ENCODE measurements at regions not wholly inside any gene's neighbourhood (a gene's known extent, or its start where the extent isn't known, plus 50 kb on each side); places are given as distances from the start of the nearest gene placed in this dataset.

DNA sequence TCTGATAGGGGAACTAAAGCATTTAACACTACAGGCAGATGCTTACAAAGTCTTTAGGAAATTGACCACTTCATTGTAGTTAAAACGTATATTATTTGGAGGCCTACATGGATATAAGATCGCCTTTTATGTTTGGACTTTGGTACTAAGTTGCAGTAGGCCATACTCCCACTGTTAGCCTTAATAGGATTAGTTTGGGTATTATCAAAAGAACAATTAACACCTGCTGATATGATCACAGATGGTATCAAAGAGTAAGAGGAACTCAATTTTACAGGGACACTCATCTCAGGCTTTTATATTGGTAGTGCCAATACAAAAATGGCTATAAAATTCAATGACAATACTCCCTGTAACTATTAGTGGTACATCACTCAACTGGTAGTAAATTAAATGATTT lies 1183.0 kb downstream of the MAT2B start:
- Histone ChIP-seq H3K9me3 (ENCODE audit: low read length) (no peaks in the 10 kb centered on the region), H3K27ac (ENCODE audit: low read depth, low read length, poor library complexity, severe bottlenecking) (no peak overlapping the region), H2AFZ (ENCODE audit: low read length) (no peak overlapping the region), H3F3A (ENCODE audit: insufficient read depth, low read length) (no peaks in the 10 kb centered on the region), H3K79me2 (ENCODE audit: insufficient read depth, low read length) (no peaks in the 10 kb centered on the region), H3K9ac (ENCODE audit: low read length) (no peak overlapping the region), H3K4me2 (ENCODE audit: low read length) (no peak overlapping the region), H3K27me3 (ENCODE audit: insufficient read depth, low read length) (no peaks in the 10 kb centered on the region), H4K20me1 (ENCODE audit: insufficient read depth, low read length) (no peaks in the 10 kb centered on the region), H3K4me1 (ENCODE audit: insufficient read depth, low read length, severe bottlenecking) (no peaks in the 10 kb centered on the region), H3K4me3 (ENCODE audit: low read depth, low read length, poor library complexity, severe bottlenecking) (no peak overlapping the region), H3K36me3 (ENCODE audit: insufficient read depth, low read length) (no peaks in the 10 kb centered on the region), H3K9me2 (ENCODE audit: low read depth, low read length) (no peaks in the 10 kb centered on the region)
- TF ChIP-seq, protein P1, sequence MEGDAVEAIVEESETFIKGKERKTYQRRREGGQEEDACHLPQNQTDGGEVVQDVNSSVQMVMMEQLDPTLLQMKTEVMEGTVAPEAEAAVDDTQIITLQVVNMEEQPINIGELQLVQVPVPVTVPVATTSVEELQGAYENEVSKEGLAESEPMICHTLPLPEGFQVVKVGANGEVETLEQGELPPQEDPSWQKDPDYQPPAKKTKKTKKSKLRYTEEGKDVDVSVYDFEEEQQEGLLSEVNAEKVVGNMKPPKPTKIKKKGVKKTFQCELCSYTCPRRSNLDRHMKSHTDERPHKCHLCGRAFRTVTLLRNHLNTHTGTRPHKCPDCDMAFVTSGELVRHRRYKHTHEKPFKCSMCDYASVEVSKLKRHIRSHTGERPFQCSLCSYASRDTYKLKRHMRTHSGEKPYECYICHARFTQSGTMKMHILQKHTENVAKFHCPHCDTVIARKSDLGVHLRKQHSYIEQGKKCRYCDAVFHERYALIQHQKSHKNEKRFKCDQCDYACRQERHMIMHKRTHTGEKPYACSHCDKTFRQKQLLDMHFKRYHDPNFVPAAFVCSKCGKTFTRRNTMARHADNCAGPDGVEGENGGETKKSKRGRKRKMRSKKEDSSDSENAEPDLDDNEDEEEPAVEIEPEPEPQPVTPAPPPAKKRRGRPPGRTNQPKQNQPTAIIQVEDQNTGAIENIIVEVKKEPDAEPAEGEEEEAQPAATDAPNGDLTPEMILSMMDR (IDR thresholded peaks at IDR 0.05; ENCODE audit: low read length): no peak
- no peak for TF ChIP-seq EZH2 (IDR thresholded peaks at IDR 0.05; ENCODE audit: borderline replicate concordance, low read length)

DNA sequence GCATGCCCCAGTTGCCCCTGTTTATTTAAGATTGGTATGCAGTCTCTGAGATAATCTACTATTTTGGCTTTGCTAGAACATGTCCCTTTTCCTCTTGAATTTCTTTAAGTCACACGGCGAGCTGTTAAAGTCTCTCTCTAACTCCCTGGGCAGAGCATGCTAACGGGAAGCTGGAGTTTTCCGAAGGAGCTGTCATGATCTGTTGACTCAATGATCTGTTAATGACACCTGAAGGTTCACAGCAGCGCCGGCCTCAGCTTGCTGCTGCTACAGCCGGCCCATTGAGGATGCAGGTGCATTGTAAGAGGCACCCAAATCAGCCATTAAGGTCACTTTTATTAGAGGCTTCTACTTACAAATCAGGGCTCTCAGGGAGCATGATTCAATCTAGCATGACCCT lies 1203.4 kb downstream of the MAT2B start:
- H3K9ac ChIP-seq (ENCODE audit: low read length): no peak overlapping the region
- no peaks in the 10 kb centered on the region for H3K4me1 ChIP-seq (ENCODE audit: insufficient read depth, low read length, severe bottlenecking)
- no peak overlapping the region for H2AFZ ChIP-seq (ENCODE audit: low read length)
- TF ChIP-seq EZH2 (IDR thresholded peaks at IDR 0.05; ENCODE audit: borderline replicate concordance, low read length): no peak
- TF ChIP-seq, protein P1 (IDR thresholded peaks at IDR 0.05; ENCODE audit: low read length): no peak
- H4K20me1 ChIP-seq (ENCODE audit: insufficient read depth, low read length): no peaks in the 10 kb centered on the region
- H3K27ac ChIP-seq (ENCODE audit: low read depth, low read length, poor library complexity, severe bottlenecking): no peak overlapping the region
- no peaks in the 10 kb centered on the region for H3F3A ChIP-seq (ENCODE audit: insufficient read depth, low read length)
- no peaks in the 10 kb centered on the region for H3K36me3 ChIP-seq (ENCODE audit: insufficient read depth, low read length)
- no peaks in the 10 kb centered on the region for H3K9me2 ChIP-seq (ENCODE audit: low read depth, low read length)
- H3K79me2 ChIP-seq (ENCODE audit: insufficient read depth, low read length): no peaks in the 10 kb centered on the region
- no peak overlapping the region for H3K4me2 ChIP-seq (ENCODE audit: low read length)
- no peaks in the 10 kb centered on the region for H3K9me3 ChIP-seq (ENCODE audit: low read length)
- no peaks in the 10 kb centered on the region for H3K27me3 ChIP-seq (ENCODE audit: insufficient read depth, low read length)
- H3K4me3 ChIP-seq (ENCODE audit: low read depth, low read length, poor library complexity, severe bottlenecking): no peak overlapping the region

DNA sequence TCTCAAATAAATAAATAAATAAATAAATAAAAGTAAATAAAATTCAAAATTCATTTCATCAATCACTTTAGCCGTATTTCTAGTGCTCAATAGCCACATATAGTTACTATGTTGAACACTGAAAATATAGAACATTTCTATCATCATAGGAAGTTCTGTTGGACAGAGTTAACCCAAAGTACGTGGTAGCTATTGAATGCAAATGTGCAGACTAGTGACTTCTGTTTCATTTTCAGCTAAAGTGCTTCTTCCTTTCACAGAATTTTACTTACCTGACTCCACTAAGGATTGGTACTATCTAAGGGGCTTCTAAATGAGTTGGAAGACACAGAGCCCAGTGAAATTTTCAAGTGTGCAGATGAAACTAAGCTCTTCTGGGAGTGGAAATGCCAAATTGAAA lies 1208.3 kb downstream of the MAT2B start:
- TF ChIP-seq EZH2 (IDR thresholded peaks at IDR 0.05; ENCODE audit: borderline replicate concordance, low read length): no peak
- TF ChIP-seq, protein P1 (IDR thresholded peaks at IDR 0.05; ENCODE audit: low read length): no peak
- Histone ChIP-seq H3K27me3 (ENCODE audit: insufficient read depth, low read length) (no peaks in the 10 kb centered on the region), H3K9ac (ENCODE audit: low read length) (no peak overlapping the region), H2AFZ (ENCODE audit: low read length) (no peak overlapping the region), H3K79me2 (ENCODE audit: insufficient read depth, low read length) (no peaks in the 10 kb centered on the region), H3K4me3 (ENCODE audit: low read depth, low read length, poor library complexity, severe bottlenecking) (no peak overlapping the region), H3F3A (ENCODE audit: insufficient read depth, low read length) (no peaks in the 10 kb centered on the region), H3K9me2 (ENCODE audit: low read depth, low read length) (no peaks in the 10 kb centered on the region), H3K4me2 (ENCODE audit: low read length) (no peak overlapping the region), H3K27ac (ENCODE audit: low read depth, low read length, poor library complexity, severe bottlenecking) (no peak overlapping the region), H3K36me3 (ENCODE audit: insufficient read depth, low read length) (no peaks in the 10 kb centered on the region), H4K20me1 (ENCODE audit: insufficient read depth, low read length) (no peaks in the 10 kb centered on the region), H3K9me3 (ENCODE audit: low read length) (no peaks in the 10 kb centered on the region), H3K4me1 (ENCODE audit: insufficient read depth, low read length, severe bottlenecking) (no peaks in the 10 kb centered on the region)
